ENCODE measurements at regions not wholly inside any gene's neighbourhood (a gene's known extent, or its start where the extent isn't known, plus 50 kb on each side); places are given as distances from the start of the nearest gene placed in this dataset.
A peak's percentile ranks its signal among the peaks of the same experiment; 100 is the strongest.

DNA sequence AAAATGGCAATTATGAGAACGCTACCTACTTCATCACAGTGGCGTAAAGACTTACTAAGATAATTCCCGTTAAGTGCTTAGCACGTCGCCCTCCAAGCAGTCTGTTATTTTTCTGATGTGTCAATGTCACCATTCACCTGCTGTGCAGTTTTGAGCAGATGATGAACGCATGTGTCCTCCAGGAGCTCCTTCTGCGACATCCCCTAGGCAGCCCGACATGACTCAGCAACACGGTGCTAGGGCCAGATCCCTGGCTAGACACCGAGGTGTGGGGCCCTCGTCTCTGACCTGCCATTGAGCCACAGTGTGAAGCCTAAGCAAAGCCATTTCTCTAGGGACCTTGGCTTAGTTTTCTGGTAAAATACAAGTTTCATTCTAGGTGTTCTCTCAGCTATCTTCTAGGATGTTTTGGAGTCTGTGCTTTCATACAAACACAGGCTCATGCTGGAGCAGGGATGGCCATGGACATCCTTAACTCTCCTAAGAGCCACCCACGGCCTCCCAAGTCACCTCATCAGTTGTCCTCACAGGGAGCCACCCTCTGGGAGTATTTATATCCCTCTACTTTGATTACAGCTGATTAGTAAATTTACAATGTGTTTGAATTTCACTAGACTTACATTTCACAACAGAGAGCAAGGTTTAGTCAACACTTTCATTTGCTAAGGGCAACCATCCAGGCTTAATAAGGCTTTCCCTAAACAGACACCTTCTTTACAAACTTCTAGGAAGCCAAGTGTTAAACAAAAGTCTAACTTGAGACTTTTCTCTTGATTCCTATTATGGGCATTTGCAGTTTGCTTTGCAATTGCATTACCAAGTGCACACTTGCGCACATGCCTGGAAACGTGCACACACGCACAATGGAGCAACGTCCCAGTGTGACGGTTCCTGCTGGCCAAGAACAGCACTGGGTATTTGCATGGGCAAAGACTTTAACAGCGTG, 376.8 kb upstream of the ID2 start (continued):
- TF ChIP-seq, protein P1, sequence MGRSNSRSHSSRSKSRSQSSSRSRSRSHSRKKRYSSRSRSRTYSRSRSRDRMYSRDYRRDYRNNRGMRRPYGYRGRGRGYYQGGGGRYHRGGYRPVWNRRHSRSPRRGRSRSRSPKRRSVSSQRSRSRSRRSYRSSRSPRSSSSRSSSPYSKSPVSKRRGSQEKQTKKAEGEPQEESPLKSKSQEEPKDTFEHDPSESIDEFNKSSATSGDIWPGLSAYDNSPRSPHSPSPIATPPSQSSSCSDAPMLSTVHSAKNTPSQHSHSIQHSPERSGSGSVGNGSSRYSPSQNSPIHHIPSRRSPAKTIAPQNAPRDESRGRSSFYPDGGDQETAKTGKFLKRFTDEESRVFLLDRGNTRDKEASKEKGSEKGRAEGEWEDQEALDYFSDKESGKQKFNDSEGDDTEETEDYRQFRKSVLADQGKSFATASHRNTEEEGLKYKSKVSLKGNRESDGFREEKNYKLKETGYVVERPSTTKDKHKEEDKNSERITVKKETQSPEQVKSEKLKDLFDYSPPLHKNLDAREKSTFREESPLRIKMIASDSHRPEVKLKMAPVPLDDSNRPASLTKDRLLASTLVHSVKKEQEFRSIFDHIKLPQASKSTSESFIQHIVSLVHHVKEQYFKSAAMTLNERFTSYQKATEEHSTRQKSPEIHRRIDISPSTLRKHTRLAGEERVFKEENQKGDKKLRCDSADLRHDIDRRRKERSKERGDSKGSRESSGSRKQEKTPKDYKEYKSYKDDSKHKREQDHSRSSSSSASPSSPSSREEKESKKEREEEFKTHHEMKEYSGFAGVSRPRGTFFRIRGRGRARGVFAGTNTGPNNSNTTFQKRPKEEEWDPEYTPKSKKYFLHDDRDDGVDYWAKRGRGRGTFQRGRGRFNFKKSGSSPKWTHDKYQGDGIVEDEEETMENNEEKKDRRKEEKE (IDR thresholded peaks at IDR 0.05; ENCODE audit: borderline replicate concordance in 1 of 2, control insufficient read depth in 1 of 2, low read depth in 2 of 2, low read length in 1 of 2): no peak
- TF ChIP-seq, protein P2, sequence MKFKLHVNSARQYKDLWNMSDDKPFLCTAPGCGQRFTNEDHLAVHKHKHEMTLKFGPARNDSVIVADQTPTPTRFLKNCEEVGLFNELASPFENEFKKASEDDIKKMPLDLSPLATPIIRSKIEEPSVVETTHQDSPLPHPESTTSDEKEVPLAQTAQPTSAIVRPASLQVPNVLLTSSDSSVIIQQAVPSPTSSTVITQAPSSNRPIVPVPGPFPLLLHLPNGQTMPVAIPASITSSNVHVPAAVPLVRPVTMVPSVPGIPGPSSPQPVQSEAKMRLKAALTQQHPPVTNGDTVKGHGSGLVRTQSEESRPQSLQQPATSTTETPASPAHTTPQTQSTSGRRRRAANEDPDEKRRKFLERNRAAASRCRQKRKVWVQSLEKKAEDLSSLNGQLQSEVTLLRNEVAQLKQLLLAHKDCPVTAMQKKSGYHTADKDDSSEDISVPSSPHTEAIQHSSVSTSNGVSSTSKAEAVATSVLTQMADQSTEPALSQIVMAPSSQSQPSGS (CRISPR knock-in tag; IDR thresholded peaks at IDR 0.05): no peak
- TF ChIP-seq, protein P3, sequence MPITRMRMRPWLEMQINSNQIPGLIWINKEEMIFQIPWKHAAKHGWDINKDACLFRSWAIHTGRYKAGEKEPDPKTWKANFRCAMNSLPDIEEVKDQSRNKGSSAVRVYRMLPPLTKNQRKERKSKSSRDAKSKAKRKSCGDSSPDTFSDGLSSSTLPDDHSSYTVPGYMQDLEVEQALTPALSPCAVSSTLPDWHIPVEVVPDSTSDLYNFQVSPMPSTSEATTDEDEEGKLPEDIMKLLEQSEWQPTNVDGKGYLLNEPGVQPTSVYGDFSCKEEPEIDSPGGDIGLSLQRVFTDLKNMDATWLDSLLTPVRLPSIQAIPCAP (CRISPR knock-in tag; IDR thresholded peaks at IDR 0.05; ENCODE audit: borderline replicate concordance): no peak
- TF ChIP-seq MTA2 (IDR thresholded peaks at IDR 0.05; ENCODE audit: low read depth) (no peak), BACH1 (tag; IDR thresholded peaks at IDR 0.05) (peak; percentile 63; the same call in 1 of the 2 replicates), CBFB (CRISPR knock-in tag; IDR thresholded peaks at IDR 0.05) (no peak), C11orf30 (IDR thresholded peaks at IDR 0.05; ENCODE audit: low read depth) (peak; percentile 77), PTBP1 (IDR thresholded peaks at IDR 0.05; ENCODE audit: low read depth, low read length) (no peak), ZNF134 (CRISPR knock-in tag; conservative IDR thresholded peaks at IDR 0.05) (no peak), SRSF9 (IDR thresholded peaks at IDR 0.05; ENCODE audit: borderline replicate concordance, low read depth, low read length) (no peak), TEAD4 (IDR thresholded peaks at IDR 0.05; ENCODE audit: low read length) (no peak), TEAD4 (CRISPR knock-in tag; IDR thresholded peaks at IDR 0.05; ENCODE audit: borderline replicate concordance) (no peak), TBP (optimal IDR thresholded peaks at IDR 0.05; ENCODE audit: low read depth, low read length) (no peak)
- TF ChIP-seq, protein P4, sequence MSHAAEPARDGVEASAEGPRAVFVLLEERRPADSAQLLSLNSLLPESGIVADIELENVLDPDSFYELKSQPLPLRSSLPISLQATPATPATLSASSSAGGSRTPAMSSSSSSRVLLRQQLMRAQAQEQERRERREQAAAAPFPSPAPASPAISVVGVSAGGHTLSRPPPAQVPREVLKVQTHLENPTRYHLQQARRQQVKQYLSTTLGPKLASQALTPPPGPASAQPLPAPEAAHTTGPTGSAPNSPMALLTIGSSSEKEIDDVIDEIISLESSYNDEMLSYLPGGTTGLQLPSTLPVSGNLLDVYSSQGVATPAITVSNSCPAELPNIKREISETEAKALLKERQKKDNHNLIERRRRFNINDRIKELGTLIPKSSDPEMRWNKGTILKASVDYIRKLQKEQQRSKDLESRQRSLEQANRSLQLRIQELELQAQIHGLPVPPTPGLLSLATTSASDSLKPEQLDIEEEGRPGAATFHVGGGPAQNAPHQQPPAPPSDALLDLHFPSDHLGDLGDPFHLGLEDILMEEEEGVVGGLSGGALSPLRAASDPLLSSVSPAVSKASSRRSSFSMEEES (CRISPR knock-in tag; IDR thresholded peaks at IDR 0.05): no peak
- TF ChIP-seq, protein P5, sequence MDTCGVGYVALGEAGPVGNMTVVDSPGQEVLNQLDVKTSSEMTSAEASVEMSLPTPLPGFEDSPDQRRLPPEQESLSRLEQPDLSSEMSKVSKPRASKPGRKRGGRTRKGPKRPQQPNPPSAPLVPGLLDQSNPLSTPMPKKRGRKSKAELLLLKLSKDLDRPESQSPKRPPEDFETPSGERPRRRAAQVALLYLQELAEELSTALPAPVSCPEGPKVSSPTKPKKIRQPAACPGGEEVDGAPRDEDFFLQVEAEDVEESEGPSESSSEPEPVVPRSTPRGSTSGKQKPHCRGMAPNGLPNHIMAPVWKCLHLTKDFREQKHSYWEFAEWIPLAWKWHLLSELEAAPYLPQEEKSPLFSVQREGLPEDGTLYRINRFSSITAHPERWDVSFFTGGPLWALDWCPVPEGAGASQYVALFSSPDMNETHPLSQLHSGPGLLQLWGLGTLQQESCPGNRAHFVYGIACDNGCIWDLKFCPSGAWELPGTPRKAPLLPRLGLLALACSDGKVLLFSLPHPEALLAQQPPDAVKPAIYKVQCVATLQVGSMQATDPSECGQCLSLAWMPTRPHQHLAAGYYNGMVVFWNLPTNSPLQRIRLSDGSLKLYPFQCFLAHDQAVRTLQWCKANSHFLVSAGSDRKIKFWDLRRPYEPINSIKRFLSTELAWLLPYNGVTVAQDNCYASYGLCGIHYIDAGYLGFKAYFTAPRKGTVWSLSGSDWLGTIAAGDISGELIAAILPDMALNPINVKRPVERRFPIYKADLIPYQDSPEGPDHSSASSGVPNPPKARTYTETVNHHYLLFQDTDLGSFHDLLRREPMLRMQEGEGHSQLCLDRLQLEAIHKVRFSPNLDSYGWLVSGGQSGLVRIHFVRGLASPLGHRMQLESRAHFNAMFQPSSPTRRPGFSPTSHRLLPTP (IDR thresholded peaks at IDR 0.05; ENCODE audit: borderline replicate concordance, extremely low read depth, insufficient read length): no peak

All from K562 (cell line).